ENCODE measurements at regions not wholly inside any gene's neighbourhood (a gene's known extent, or its start where the extent isn't known, plus 50 kb on each side); places are given as distances from the start of the nearest gene placed in this dataset.

DNA sequence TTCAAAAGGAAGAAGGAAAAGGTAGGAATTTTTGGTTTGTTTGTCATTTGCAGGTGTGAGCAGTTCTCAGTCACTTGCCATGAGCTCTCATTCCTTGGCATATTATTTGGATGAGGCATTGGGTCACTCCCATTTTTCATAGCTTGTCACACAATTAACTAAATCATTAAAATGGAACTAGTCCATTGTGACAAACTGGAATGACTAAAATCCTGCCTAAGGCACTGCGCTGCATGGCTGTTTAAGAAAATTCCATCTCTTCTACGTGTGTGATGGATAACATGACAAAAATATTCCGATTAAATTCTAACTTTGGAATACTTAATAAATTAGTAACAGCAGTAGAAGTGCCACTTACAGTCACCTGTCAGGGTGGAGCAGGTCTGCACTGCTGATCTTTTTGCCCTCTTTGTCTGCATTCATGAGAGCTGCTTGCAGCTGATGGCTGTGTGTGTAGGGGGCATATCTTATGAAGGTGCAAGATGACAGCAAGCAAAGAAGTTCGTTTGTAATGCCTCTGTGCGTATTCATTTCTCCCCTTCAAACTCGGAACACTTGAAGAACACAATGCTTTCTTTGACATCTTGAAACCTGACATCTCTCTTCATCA is 1292.6 kb upstream of the MAP3K7 start:
- TF ChIP-seq CTCF (IDR thresholded peaks at IDR 0.05; ENCODE audit: poor library complexity, severe bottlenecking) (no peak), SMC3 (conservative IDR thresholded peaks at IDR 0.05; ENCODE audit: poor library complexity) (no peak), EZH2 (IDR thresholded peaks at IDR 0.05; ENCODE audit: borderline replicate concordance, insufficient read depth, low read length, poor library complexity, severe bottlenecking) (no peak), POLR2AphosphoS5 (IDR thresholded peaks at IDR 0.05) (no peak)
- TF ChIP-seq, protein P1, sequence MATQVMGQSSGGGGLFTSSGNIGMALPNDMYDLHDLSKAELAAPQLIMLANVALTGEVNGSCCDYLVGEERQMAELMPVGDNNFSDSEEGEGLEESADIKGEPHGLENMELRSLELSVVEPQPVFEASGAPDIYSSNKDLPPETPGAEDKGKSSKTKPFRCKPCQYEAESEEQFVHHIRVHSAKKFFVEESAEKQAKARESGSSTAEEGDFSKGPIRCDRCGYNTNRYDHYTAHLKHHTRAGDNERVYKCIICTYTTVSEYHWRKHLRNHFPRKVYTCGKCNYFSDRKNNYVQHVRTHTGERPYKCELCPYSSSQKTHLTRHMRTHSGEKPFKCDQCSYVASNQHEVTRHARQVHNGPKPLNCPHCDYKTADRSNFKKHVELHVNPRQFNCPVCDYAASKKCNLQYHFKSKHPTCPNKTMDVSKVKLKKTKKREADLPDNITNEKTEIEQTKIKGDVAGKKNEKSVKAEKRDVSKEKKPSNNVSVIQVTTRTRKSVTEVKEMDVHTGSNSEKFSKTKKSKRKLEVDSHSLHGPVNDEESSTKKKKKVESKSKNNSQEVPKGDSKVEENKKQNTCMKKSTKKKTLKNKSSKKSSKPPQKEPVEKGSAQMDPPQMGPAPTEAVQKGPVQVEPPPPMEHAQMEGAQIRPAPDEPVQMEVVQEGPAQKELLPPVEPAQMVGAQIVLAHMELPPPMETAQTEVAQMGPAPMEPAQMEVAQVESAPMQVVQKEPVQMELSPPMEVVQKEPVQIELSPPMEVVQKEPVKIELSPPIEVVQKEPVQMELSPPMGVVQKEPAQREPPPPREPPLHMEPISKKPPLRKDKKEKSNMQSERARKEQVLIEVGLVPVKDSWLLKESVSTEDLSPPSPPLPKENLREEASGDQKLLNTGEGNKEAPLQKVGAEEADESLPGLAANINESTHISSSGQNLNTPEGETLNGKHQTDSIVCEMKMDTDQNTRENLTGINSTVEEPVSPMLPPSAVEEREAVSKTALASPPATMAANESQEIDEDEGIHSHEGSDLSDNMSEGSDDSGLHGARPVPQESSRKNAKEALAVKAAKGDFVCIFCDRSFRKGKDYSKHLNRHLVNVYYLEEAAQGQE (IDR thresholded peaks at IDR 0.05; ENCODE audit: borderline replicate concordance), result no peak
- Histone ChIP-seq H3K79me2 (replicated peaks; ENCODE audit: insufficient read depth, low read length) (no peaks in the 10 kb centered on the region), H3K9me2 (ENCODE audit: insufficient read depth, low read length) (no peaks in the 10 kb centered on the region), H3K9ac (ENCODE audit: low read length) (no peak overlapping the region), H3K27ac (ENCODE audit: low read length) (no peak overlapping the region), H3K36me3 (ENCODE audit: insufficient read depth, low read length) (no peaks in the 10 kb centered on the region), H3K27me3 (ENCODE audit: insufficient read depth, low read depth, low read length) (no peaks in the 10 kb centered on the region), H3K4me2 (ENCODE audit: low read length) (no peak overlapping the region), H2AFZ (ENCODE audit: low read depth, low read length) (no peak overlapping the region), H3K4me3 (ENCODE audit: low read length) (no peak overlapping the region), H3F3A (ENCODE audit: insufficient read depth, low read length, poor library complexity, severe bottlenecking) (no peaks in the 10 kb centered on the region), H3K9me3 (ENCODE audit: low read length) (no peaks in the 10 kb centered on the region), H4K20me1 (ENCODE audit: insufficient read depth) (no peaks in the 10 kb centered on the region)

- Histone ChIP-seq H3K9me3 (ENCODE audit: low read length) (no peaks in the 10 kb centered on the region), H4K20me1 (ENCODE audit: insufficient read depth) (no peaks in the 10 kb centered on the region), H3K9ac (ENCODE audit: low read length) (no peak overlapping the region), H3K79me2 (replicated peaks; ENCODE audit: insufficient read depth, low read length) (no peaks in the 10 kb centered on the region), H3K27me3 (ENCODE audit: insufficient read depth, low read depth, low read length) (no peaks in the 10 kb centered on the region), H3K36me3 (ENCODE audit: insufficient read depth, low read length) (no peaks in the 10 kb centered on the region), H3K27ac (ENCODE audit: low read length) (no peak overlapping the region), H3K9me2 (ENCODE audit: insufficient read depth, low read length) (no peaks in the 10 kb centered on the region), H3F3A (ENCODE audit: insufficient read depth, low read length, poor library complexity, severe bottlenecking) (no peaks in the 10 kb centered on the region), H3K4me2 (ENCODE audit: low read length) (no peak overlapping the region), H2AFZ (ENCODE audit: low read depth, low read length) (no peak overlapping the region), H3K4me3 (ENCODE audit: low read length) (no peak overlapping the region)
- TF ChIP-seq RAD21 (conservative IDR thresholded peaks at IDR 0.05) (no peak), SMC3 (conservative IDR thresholded peaks at IDR 0.05; ENCODE audit: poor library complexity) (no peak), POLR2AphosphoS5 (IDR thresholded peaks at IDR 0.05) (no peak), TAF1 (IDR thresholded peaks at IDR 0.05; ENCODE audit: low read depth) (no peak), EZH2 (IDR thresholded peaks at IDR 0.05; ENCODE audit: borderline replicate concordance, insufficient read depth, low read length, poor library complexity, severe bottlenecking) (no peak), EP300 (conservative IDR thresholded peaks at IDR 0.05; ENCODE audit: poor library complexity, severe bottlenecking) (no peak), CTCF (IDR thresholded peaks at IDR 0.05; ENCODE audit: poor library complexity, severe bottlenecking) (no peak), MXI1 (conservative IDR thresholded peaks at IDR 0.05; ENCODE audit: poor library complexity, severe bottlenecking) (no peak)
- TF ChIP-seq, protein P1 (IDR thresholded peaks at IDR 0.05; ENCODE audit: borderline replicate concordance), result no peak
These were observed 1291.1 kb upstream of the MAP3K7 start for GRCh38 chr6:91877994-91878393.
